ENCODE measurements at regions not wholly inside any gene's neighbourhood (a gene's known extent, or its start where the extent isn't known, plus 50 kb on each side); places are given as distances from the start of the nearest gene placed in this dataset.

- TF ChIP-seq, protein P1, sequence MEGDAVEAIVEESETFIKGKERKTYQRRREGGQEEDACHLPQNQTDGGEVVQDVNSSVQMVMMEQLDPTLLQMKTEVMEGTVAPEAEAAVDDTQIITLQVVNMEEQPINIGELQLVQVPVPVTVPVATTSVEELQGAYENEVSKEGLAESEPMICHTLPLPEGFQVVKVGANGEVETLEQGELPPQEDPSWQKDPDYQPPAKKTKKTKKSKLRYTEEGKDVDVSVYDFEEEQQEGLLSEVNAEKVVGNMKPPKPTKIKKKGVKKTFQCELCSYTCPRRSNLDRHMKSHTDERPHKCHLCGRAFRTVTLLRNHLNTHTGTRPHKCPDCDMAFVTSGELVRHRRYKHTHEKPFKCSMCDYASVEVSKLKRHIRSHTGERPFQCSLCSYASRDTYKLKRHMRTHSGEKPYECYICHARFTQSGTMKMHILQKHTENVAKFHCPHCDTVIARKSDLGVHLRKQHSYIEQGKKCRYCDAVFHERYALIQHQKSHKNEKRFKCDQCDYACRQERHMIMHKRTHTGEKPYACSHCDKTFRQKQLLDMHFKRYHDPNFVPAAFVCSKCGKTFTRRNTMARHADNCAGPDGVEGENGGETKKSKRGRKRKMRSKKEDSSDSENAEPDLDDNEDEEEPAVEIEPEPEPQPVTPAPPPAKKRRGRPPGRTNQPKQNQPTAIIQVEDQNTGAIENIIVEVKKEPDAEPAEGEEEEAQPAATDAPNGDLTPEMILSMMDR (conservative IDR thresholded peaks at IDR 0.05 in 1 of 2, IDR thresholded peaks at IDR 0.05 in 1 of 2; ENCODE audit: extremely low read depth in 1 of 2, insufficient read depth in 1 of 2, low read depth in 1 of 2, low read length in 2 of 2), result no peak
- no peak for TF ChIP-seq EZH2 (IDR thresholded peaks at IDR 0.05; ENCODE audit: borderline replicate concordance, low read length)
Observed at GRCh38 chr12:78407722-78408121, 456.9 kb upstream of the SYT1 start.

All from mammary epithelial cell (primary cell).